ENCODE measurements at regions not wholly inside any gene's neighbourhood (a gene's known extent, or its start where the extent isn't known, plus 50 kb on each side); places are given as distances from the start of the nearest gene placed in this dataset.
"Not testable (repeated sequence)": the region's sequence is repeated elsewhere in the genome, so short reads cannot be mapped to it uniquely, and the experiment has no call there.

GRCh38 chr5:92944903-92945604 lies 636.0 kb downstream of the NR2F1-AS1 start:
- Mint-ChIP-seq H3K27me3 (no peaks in the 10 kb centered on the region), H3K27ac (no peak overlapping the region), H3K9me3 (no peaks in the 10 kb centered on the region), H3K4me3 (no peak overlapping the region), H3K4me1 (no peaks in the 10 kb centered on the region), H3K36me3 (ENCODE audit: low read depth) (no peaks in the 10 kb centered on the region)
- no peak for DNase-seq
- intact Hi-C loops (cut with micrococcal nuclease), result no loop called here

- Mint-ChIP-seq H3K27ac (no peak overlapping the region), H3K4me1 (no peaks in the 10 kb centered on the region), H3K27me3 (no peaks in the 10 kb centered on the region), H3K9me3 (no peaks in the 10 kb centered on the region), H3K36me3 (ENCODE audit: low read depth) (no peaks in the 10 kb centered on the region), H3K4me3 (no peak overlapping the region)
- intact Hi-C loops (cut with micrococcal nuclease), result no loop called here
- no peak for DNase-seq
Observed at GRCh38 chr5:92944337-92944736, 636.7 kb downstream of the NR2F1-AS1 start.

- Mint-ChIP-seq H3K27me3 (no peaks in the 10 kb centered on the region), H3K9me3 (no peaks in the 10 kb centered on the region), H3K27ac (no peak overlapping the region)
Observed at GRCh38 chr5:92942762-92943161, 638.3 kb downstream of the NR2F1-AS1 start.

GRCh38 chr5:92941806-92942205 lies 639.2 kb downstream of the NR2F1-AS1 start:
- no peak overlapping the region for H3K27ac Mint-ChIP-seq
- H3K36me3 Mint-ChIP-seq (ENCODE audit: low read depth), result no peaks in the 10 kb centered on the region
- intact Hi-C loops (cut with micrococcal nuclease), result no loop called here

More at GRCh38 chr5:92942762-92943161, 638.3 kb downstream of the NR2F1-AS1 start:
- no peaks in the 10 kb centered on the region for H3K36me3 Mint-ChIP-seq (ENCODE audit: low read depth)
- DNase-seq, result no peak
- intact Hi-C loops (cut with micrococcal nuclease), result no loop called here
- H3K4me1 Mint-ChIP-seq, result no peaks in the 10 kb centered on the region
- H3K4me3 Mint-ChIP-seq, result no peak overlapping the region

GRCh38 chr5:92939428-92939827 lies 641.6 kb downstream of the NR2F1-AS1 start:
- H3K4me3 Mint-ChIP-seq, result no peak overlapping the region

More at GRCh38 chr5:92941806-92942205, 639.2 kb downstream of the NR2F1-AS1 start:
- H3K27me3 Mint-ChIP-seq, result no peaks in the 10 kb centered on the region
- no peak overlapping the region for H3K4me3 Mint-ChIP-seq
- H3K4me1 Mint-ChIP-seq, result no peaks in the 10 kb centered on the region
- no peak for DNase-seq
- H3K9me3 Mint-ChIP-seq, result no peaks in the 10 kb centered on the region

GRCh38 chr5:92937396-92937795 lies 643.6 kb downstream of the NR2F1-AS1 start:
- H3K4me3 Mint-ChIP-seq; intact Hi-C loops (cut with micrococcal nuclease); H3K36me3 Mint-ChIP-seq (ENCODE audit: low read depth); H3K9me3 Mint-ChIP-seq; DNase-seq; H3K27ac Mint-ChIP-seq; H3K27me3 Mint-ChIP-seq; H3K4me1 Mint-ChIP-seq: not testable (repeated sequence)

More at GRCh38 chr5:92939428-92939827, 641.6 kb downstream of the NR2F1-AS1 start:
- H3K27me3 Mint-ChIP-seq, result no peaks in the 10 kb centered on the region
- no peak for DNase-seq
- intact Hi-C loops (cut with micrococcal nuclease), result no loop called here
- H3K4me1 Mint-ChIP-seq, result no peaks in the 10 kb centered on the region
- no peaks in the 10 kb centered on the region for H3K9me3 Mint-ChIP-seq
- H3K27ac Mint-ChIP-seq, result no peak overlapping the region
- no peaks in the 10 kb centered on the region for H3K36me3 Mint-ChIP-seq (ENCODE audit: low read depth)

GRCh38 chr5:92930057-92930456 lies 651.0 kb downstream of the NR2F1-AS1 start:
- Mint-ChIP-seq H3K36me3 (ENCODE audit: low read depth) (no peaks in the 10 kb centered on the region), H3K27me3 (no peaks in the 10 kb centered on the region), H3K4me1 (no peaks in the 10 kb centered on the region), H3K9me3 (no peaks in the 10 kb centered on the region), H3K4me3 (no peak overlapping the region), H3K27ac (no peak overlapping the region)
- intact Hi-C loops (cut with micrococcal nuclease), result no loop called here
- no peak for DNase-seq

GRCh38 chr5:92927291-92927778 lies 653.7 kb downstream of the NR2F1-AS1 start:
- Mint-ChIP-seq H3K27me3 (no peaks in the 10 kb centered on the region), H3K36me3 (ENCODE audit: low read depth) (no peaks in the 10 kb centered on the region), H3K27ac (no peak overlapping the region), H3K9me3 (no peaks in the 10 kb centered on the region), H3K4me1 (no peaks in the 10 kb centered on the region), H3K4me3 (no peak overlapping the region)
- intact Hi-C loops (cut with micrococcal nuclease), result no loop called here
- no peak for DNase-seq

GRCh38 chr5:92923885-92924284 lies 657.1 kb downstream of the NR2F1-AS1 start:
- Mint-ChIP-seq H3K36me3 (ENCODE audit: low read depth) (no peaks in the 10 kb centered on the region), H3K4me3 (no peak overlapping the region), H3K27me3 (no peaks in the 10 kb centered on the region), H3K9me3 (no peaks in the 10 kb centered on the region), H3K4me1 (no peaks in the 10 kb centered on the region), H3K27ac (no peak overlapping the region)
- intact Hi-C loops (cut with micrococcal nuclease), result no loop called here
- DNase-seq, result no peak

GRCh38 chr5:92922231-92922967 lies 658.6 kb downstream of the NR2F1-AS1 start:
- Mint-ChIP-seq H3K4me3 (no peak overlapping the region), H3K27me3 (no peaks in the 10 kb centered on the region), H3K9me3 (no peaks in the 10 kb centered on the region), H3K4me1 (no peaks in the 10 kb centered on the region), H3K36me3 (ENCODE audit: low read depth) (no peaks in the 10 kb centered on the region), H3K27ac (no peak overlapping the region)
- intact Hi-C loops (cut with micrococcal nuclease), result no loop called here
- no peak for DNase-seq

GRCh38 chr5:92917044-92917443 lies 664.0 kb downstream of the NR2F1-AS1 start:
- H3K27ac Mint-ChIP-seq, result no peak overlapping the region
- H3K4me1 Mint-ChIP-seq, result no peaks in the 10 kb centered on the region
- intact Hi-C loops (cut with micrococcal nuclease), result no loop called here
- no peaks in the 10 kb centered on the region for H3K36me3 Mint-ChIP-seq (ENCODE audit: low read depth)
- H3K27me3 Mint-ChIP-seq, result no peaks in the 10 kb centered on the region
- H3K4me3 Mint-ChIP-seq, result no peak overlapping the region
- no peaks in the 10 kb centered on the region for H3K9me3 Mint-ChIP-seq
- DNase-seq, result no peak

GRCh38 chr5:92916036-92916435 lies 665.0 kb downstream of the NR2F1-AS1 start:
- Mint-ChIP-seq H3K4me3 (no peak overlapping the region), H3K4me1 (no peaks in the 10 kb centered on the region), H3K9me3 (no peaks in the 10 kb centered on the region), H3K36me3 (ENCODE audit: low read depth) (no peaks in the 10 kb centered on the region), H3K27ac (no peak overlapping the region), H3K27me3 (no peaks in the 10 kb centered on the region)
- DNase-seq, result no peak
- intact Hi-C loops (cut with micrococcal nuclease), result no loop called here

- H3K4me1 Mint-ChIP-seq, result no peaks in the 10 kb centered on the region
- H3K4me3 Mint-ChIP-seq, result no peak overlapping the region
- H3K9me3 Mint-ChIP-seq, result no peaks in the 10 kb centered on the region
- no peaks in the 10 kb centered on the region for H3K27me3 Mint-ChIP-seq
- H3K27ac Mint-ChIP-seq, result no peak overlapping the region
- intact Hi-C loops (cut with micrococcal nuclease), result no loop called here
- H3K36me3 Mint-ChIP-seq (ENCODE audit: low read depth), result no peaks in the 10 kb centered on the region
- no peak for DNase-seq
Observed at GRCh38 chr5:92912283-92912682, 668.7 kb downstream of the NR2F1-AS1 start.

GRCh38 chr5:92911851-92912250 lies 669.2 kb downstream of the NR2F1-AS1 start:
- H3K27ac Mint-ChIP-seq, result no peak overlapping the region
- no peaks in the 10 kb centered on the region for H3K36me3 Mint-ChIP-seq (ENCODE audit: low read depth)
- no peaks in the 10 kb centered on the region for H3K9me3 Mint-ChIP-seq
- H3K27me3 Mint-ChIP-seq, result no peaks in the 10 kb centered on the region
- DNase-seq, result no peak
- no peaks in the 10 kb centered on the region for H3K4me1 Mint-ChIP-seq
- H3K4me3 Mint-ChIP-seq, result no peak overlapping the region
- intact Hi-C loops (cut with micrococcal nuclease), result no loop called here

Data from activated CD4-positive, alpha-beta T cell treated with anti-CD3 and anti-CD28 coated beads, Interleukin-2, amount 10 ng/mL, durations not matched to agents 24 days and 14 days (primary cell).